Neutrophil (primary cell): ENCODE measurements at regions not wholly inside any gene's neighbourhood (a gene's known extent, or its start where the extent isn't known, plus 50 kb on each side); places are given as distances from the start of the nearest gene placed in this dataset.
"Not testable (repeated sequence)": the region's sequence is repeated elsewhere in the genome, so short reads cannot be mapped to it uniquely, and the experiment has no call there.

Experiments used
- H3K27ac ChIP-seq: fragments of 200-600 bp; sonication (generic); 2 replicates; pipeline ENCODE4 v1.5.1; 2016; ENCODE audit warnings: mild to moderate bottlenecking, moderate library complexity
- H3K27me3 ChIP-seq: fragments of 200-600 bp; sonication (generic); 2 replicates; pipeline ENCODE4 v1.6.0; 2016; ENCODE audit warnings: mild to moderate bottlenecking
- H3K36me3 ChIP-seq: fragments of 200-600 bp; sonication (generic); 2 replicates; pipeline ENCODE4 v1.5.1; 2017
- H3K4me1 ChIP-seq, 2 experiments: fragments of 200-600 bp in 1 of 2; sonication (generic) in 1 of 2; 1 replicate in 1 of 2; 2 replicates in 1 of 2; pipeline versions ENCODE4 v1.5.1 to v1.6.1; 2013 to 2016; ENCODE audit warnings: low read depth in 1 of 2, low read length in 1 of 2, mild to moderate bottlenecking in 1 of 2, moderate library complexity in 1 of 2; ENCODE audit not compliant: control insufficient read depth in 1 of 2, insufficient read depth in 1 of 2
- H3K4me3 ChIP-seq, 2 experiments: fragments of 200-600 bp in 1 of 2; sonication (generic) in 1 of 2; 1 replicate in 1 of 2; 2 replicates in 1 of 2; pipeline ENCODE4 v1.5.1; 2013 to 2016; ENCODE audit warnings: low read depth in 1 of 2, low read length in 1 of 2, mild to moderate bottlenecking in 1 of 2, moderate library complexity in 1 of 2
- H3K9me3 ChIP-seq: fragments of 200-600 bp; sonication (generic); 2 replicates; pipeline ENCODE4 v1.5.1; 2016
- CTCF ChIP-seq: fragments of 200-600 bp; sonication (generic); IDR thresholded peaks from 2 replicates; pipeline ENCODE4 v1.5.1; 2016; ENCODE audit warnings: antibody characterized with exemption

GRCh38 chr7:68861171-68861570 is 737.1 kb upstream of the AUTS2 start:
- H3K4me1 ChIP-seq: no peaks in the 10 kb centered on the region
- no peaks in the 10 kb centered on the region for H3K36me3 ChIP-seq
- H3K27me3 ChIP-seq: no peaks in the 10 kb centered on the region
- H3K27ac ChIP-seq: no peak overlapping the region
- no peak overlapping the region for H3K4me3 ChIP-seq
- TF ChIP-seq CTCF: no peak
- no peaks in the 10 kb centered on the region for H3K9me3 ChIP-seq

GRCh38 chr7:68862261-68862660 is 736.0 kb upstream of the AUTS2 start:
- Histone ChIP-seq H3K36me3 (no peaks in the 10 kb centered on the region), H3K27ac (no peak overlapping the region), H3K27me3 (no peaks in the 10 kb centered on the region), H3K9me3 (no peaks in the 10 kb centered on the region), H3K4me1 (no peaks in the 10 kb centered on the region), H3K4me3 (no peak overlapping the region)
- no peak for TF ChIP-seq CTCF

GRCh38 chr7:68862736-68863135 is 735.5 kb upstream of the AUTS2 start:
- H3K27ac ChIP-seq: no peak overlapping the region
- no peaks in the 10 kb centered on the region for H3K27me3 ChIP-seq
- H3K9me3 ChIP-seq: no peaks in the 10 kb centered on the region
- H3K4me3 ChIP-seq: no peak overlapping the region
- H3K4me1 ChIP-seq: no peaks in the 10 kb centered on the region
- TF ChIP-seq CTCF: no peak
- H3K36me3 ChIP-seq: no peaks in the 10 kb centered on the region

GRCh38 chr7:68865351-68866199 is 732.7 kb upstream of the AUTS2 start:
- Histone ChIP-seq H3K27me3 (no peaks in the 10 kb centered on the region), H3K9me3 (no peaks in the 10 kb centered on the region), H3K4me1 (no peaks in the 10 kb centered on the region), H3K27ac (no peak overlapping the region), H3K4me3 (no peak overlapping the region), H3K36me3 (no peaks in the 10 kb centered on the region)
- TF ChIP-seq CTCF: no peak

- H3K4me1 ChIP-seq: no peaks in the 10 kb centered on the region
- no peaks in the 10 kb centered on the region for H3K9me3 ChIP-seq
- no peak overlapping the region for H3K27ac ChIP-seq
- H3K36me3 ChIP-seq: no peaks in the 10 kb centered on the region
- no peak overlapping the region for H3K4me3 ChIP-seq
- no peaks in the 10 kb centered on the region for H3K27me3 ChIP-seq
- TF ChIP-seq CTCF: no peak
These were observed 732.1 kb upstream of the AUTS2 start for GRCh38 chr7:68866200-68866570.

GRCh38 chr7:68866721-68867120 is 731.6 kb upstream of the AUTS2 start:
- not testable (repeated sequence) for H3K4me1 ChIP-seq, H3K4me3 ChIP-seq, H3K9me3 ChIP-seq, H3K36me3 ChIP-seq, H3K27ac ChIP-seq, H3K27me3 ChIP-seq
